H1 (cell line): ENCODE measurements at regions not wholly inside any gene's neighbourhood (a gene's known extent, or its start where the extent isn't known, plus 50 kb on each side); places are given as distances from the start of the nearest gene placed in this dataset.

Experiments used
- CHD1 ChIP-seq: IDR thresholded peaks from 2 replicates; pipeline ENCODE4 v1.6.1; 2012; ENCODE audit warnings: low read depth, low read length, improper control_type of control experiment
- CHD7 ChIP-seq: fragments of 300-600 bp; sonication (generic); IDR thresholded peaks from 2 replicates; pipeline ENCODE4 v1.7.1; 2012; ENCODE audit warnings: low read length, moderate library complexity, mild to moderate bottlenecking, inconsistent platforms; ENCODE audit not compliant: insufficient replicate concordance
- EGR1 ChIP-seq: IDR thresholded peaks from 2 replicates; pipeline ENCODE4 v1.6.1; 2011; ENCODE audit warnings: low read depth, low read length, borderline replicate concordance
- GTF2F1 ChIP-seq: IDR thresholded peaks from 2 replicates; pipeline ENCODE4 v1.6.1; 2012; ENCODE audit warnings: low read depth, low read length, improper control_type of control experiment, borderline replicate concordance
- HDAC2 ChIP-seq, 2 experiments: fragments of 300-600 bp in 1 of 2; sonication (generic) in 1 of 2; IDR thresholded peaks; 2 replicates each; pipeline ENCODE4 v1.6.1; 2011 to 2012; ENCODE audit warnings: low read depth in 2 of 2, low read length in 2 of 2, mild to moderate bottlenecking in 2 of 2, moderate library complexity in 2 of 2, borderline replicate concordance in 1 of 2, inconsistent platforms in 1 of 2
- HDAC6 ChIP-seq: IDR thresholded peaks from one replicate; pipeline ENCODE4 v1.7.1; 2012; ENCODE audit warnings: low read depth, mild to moderate bottlenecking, inconsistent platforms, low read length, moderate library complexity
- JUN ChIP-seq: IDR thresholded peaks from 2 replicates; pipeline ENCODE4 v1.6.1; 2011; ENCODE audit warnings: low read depth, mild to moderate bottlenecking, improper control_type of control experiment, low read length
- NRF1 ChIP-seq: IDR thresholded peaks from 2 replicates; pipeline ENCODE4 v1.6.1; 2011; ENCODE audit warnings: mild to moderate bottlenecking, low read depth, low read length, improper control_type of control experiment
- POLR2AphosphoS5 ChIP-seq: IDR thresholded peaks from 2 replicates; pipeline ENCODE4 v1.6.1; 2011; ENCODE audit warnings: low read depth, low read length
- RFX5 ChIP-seq: IDR thresholded peaks from 2 replicates; pipeline ENCODE4 v1.6.1; 2011; ENCODE audit warnings: low read depth, low read length, improper control_type of control experiment, borderline replicate concordance
- SIN3A ChIP-seq, 2 experiments: IDR thresholded peaks in 1 of 2; conservative IDR thresholded peaks in 1 of 2; 2 replicates each; pipeline ENCODE4 v1.6.1; 2011 to 2012; ENCODE audit warnings: low read length in 2 of 2, improper control_type of control experiment in 1 of 2, low read depth in 1 of 2, mild to moderate bottlenecking in 1 of 2
- TAF7 ChIP-seq: optimal IDR thresholded peaks from 2 replicates; pipeline ENCODE3; 2011; ENCODE audit warnings: low read depth, mild to moderate bottlenecking, inconsistent platforms, low read length, moderate library complexity, borderline replicate concordance
- TBP ChIP-seq: IDR thresholded peaks from 2 replicates; pipeline ENCODE4 v1.6.1; 2011; ENCODE audit warnings: low read depth, low read length, improper control_type of control experiment

DNA sequence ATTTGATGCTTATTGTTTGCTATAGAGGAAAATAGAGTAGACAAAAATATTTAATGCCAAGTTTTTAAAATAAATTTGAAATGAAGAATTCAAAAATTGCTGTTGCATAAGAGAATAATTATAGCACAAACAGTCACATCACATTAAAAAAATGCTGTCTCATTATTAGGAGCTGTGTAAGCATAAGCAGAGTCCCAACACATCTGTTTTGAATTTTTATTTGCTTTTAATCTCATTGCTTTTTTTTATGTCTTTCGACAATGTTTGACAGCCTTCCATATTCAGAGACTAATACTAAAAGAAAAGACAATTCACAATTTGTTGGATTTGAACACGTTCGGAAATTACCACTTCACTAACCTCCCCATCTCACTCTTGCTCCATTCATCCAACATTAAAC, 143.5 kb downstream of the TFPI2 start (continued):
- no peak for TF ChIP-seq CHD7
- no peak for TF ChIP-seq NRF1
- TF ChIP-seq HDAC2 (IDR thresholded peaks at IDR 0.05; ENCODE audit: borderline replicate concordance in 1 of 2, low read depth in 2 of 2, low read length in 2 of 2): no peak
- TF ChIP-seq GTF2F1: no peak
- no peak for TF ChIP-seq EGR1
- no peak for TF ChIP-seq TBP
- no peak for TF ChIP-seq JUN
- TF ChIP-seq SIN3A (conservative IDR thresholded peaks at IDR 0.05 in 1 of 2, IDR thresholded peaks at IDR 0.05 in 1 of 2; ENCODE audit: low read depth in 1 of 2, low read length in 2 of 2): no peak
- no peak for TF ChIP-seq CHD1
- TF ChIP-seq RFX5: no peak
- TF ChIP-seq TAF7: no peak
- no peak for TF ChIP-seq HDAC6
- no peak for TF ChIP-seq POLR2AphosphoS5
